Panc1 (cell line): ENCODE measurements at regions not wholly inside any gene's neighbourhood (a gene's known extent, or its start where the extent isn't known, plus 50 kb on each side); places are given as distances from the start of the nearest gene placed in this dataset.
A peak's percentile ranks its signal among the peaks of the same experiment; 100 is the strongest.

Experiments used
- ATAC-seq: fragments of 200-7000 bp; cut with Tn5 transposase; 2 replicates; pipeline ENCODE4 v1.9.1; 2020; ENCODE audit warnings: mild to moderate bottlenecking, moderate library complexity
- BruUV-seq: library from RNA; stranded (reverse); fragments of 400-500 nt; replicated peaks from 2 replicates; lab custom pipeline; 2021; lab: Mats Ljungman, UMichigan
- CTCF ChIA-PET: fragments of 300-600 bp; sonication (Branson Sonifier 250); formaldehyde crosslinking; loops from one replicate; lab custom pipeline; 2022; ENCODE audit warnings: antibody characterized with exemption; lab: Charles Lee
- POLR2A ChIA-PET: fragments of 300-600 bp; sonication (Branson Sonifier 250); formaldehyde crosslinking; loops from one replicate; lab custom pipeline; 2022; ENCODE audit warnings: antibody characterized with exemption; lab: Charles Lee
- DNase-seq: peaks from one replicate; pipeline ENCODE4 v3.0.0-alpha.2; 2010; ENCODE audit warnings: low read depth, low spot score
- H3K27ac ChIP-seq: 2 replicates; pipeline ENCODE4 v1.5.1; 2011; ENCODE audit warnings: mild to moderate bottlenecking, low read length, inconsistent platforms
- H3K27me3 ChIP-seq: fragments of 200-500 bp; sonication (Bioruptor generic); 2 replicates; pipeline ENCODE4 v1.6.0; 2014; ENCODE audit warnings: low read length, inconsistent platforms; ENCODE audit not compliant: control insufficient read depth, insufficient read depth
- H3K36me3 ChIP-seq: fragments of 200-500 bp; sonication (Bioruptor generic); 2 replicates; pipeline ENCODE4 v1.5.1; 2014; ENCODE audit warnings: inconsistent platforms, mild to moderate bottlenecking, low read length, moderate library complexity; ENCODE audit not compliant: control insufficient read depth, insufficient read depth
- H3K4me1 ChIP-seq: 2 replicates; pipeline ENCODE4 v1.5.1; 2011; ENCODE audit warnings: inconsistent platforms, mild to moderate bottlenecking, low read length, moderate library complexity; ENCODE audit not compliant: control insufficient read depth, insufficient read depth
- H3K4me3 ChIP-seq, 2 experiments: 2 replicates each; pipeline ENCODE4 v1.5.1; 2011 to 2012; ENCODE audit warnings: low read depth in 2 of 2, low read length in 2 of 2, mild to moderate bottlenecking in 2 of 2, inconsistent platforms in 1 of 2, moderate library complexity in 1 of 2
- H3K9me3 ChIP-seq: fragments of 200-500 bp; sonication (Bioruptor generic); 2 replicates; pipeline ENCODE4 v1.5.1; 2014; ENCODE audit warnings: low read depth, mild to moderate bottlenecking, inconsistent platforms, low read length, moderate library complexity; ENCODE audit not compliant: control insufficient read depth, insufficient read depth
- POLR2AphosphoS5 ChIP-seq: IDR thresholded peaks from 2 replicates; pipeline ENCODE4 v1.6.1; 2012; ENCODE audit warnings: mild to moderate bottlenecking, low read depth, low read length, moderate library complexity
- REST ChIP-seq, 2 experiments: IDR thresholded peaks; 2 replicates each; pipeline ENCODE4 v1.6.1; 2011 to 2012; ENCODE audit warnings: low read depth in 2 of 2, control low read depth in 1 of 2, low read length in 1 of 2, mild to moderate bottlenecking in 1 of 2, moderate library complexity in 1 of 2; ENCODE audit not compliant: insufficient read depth in 1 of 2
- TCF7L2 ChIP-seq: IDR thresholded peaks from 2 replicates; pipeline ENCODE4 v1.6.1; 2011; ENCODE audit warnings: mild to moderate bottlenecking, low read depth, low read length, inconsistent platforms
- in situ Hi-C: cut with HindIII; loops from 2 replicates; pipeline ENCODE4 v1.10.0; 2016; ENCODE audit warnings: low sequenced_read_pairs, low pct_unique_long_range_greater_than_20kb
- intact Hi-C: fragments of 100-400 bp; cut with micrococcal nuclease; formaldehyde crosslinking; loops from one replicate; pipeline ENCODE4 v1.10.0; 2022; ENCODE audit not compliant: unreplicated experiment

GRCh38 chr5:27341342-27341741 is 303.0 kb upstream of the CDH9 start:
- H3K4me1 ChIP-seq, result no peaks in the 10 kb centered on the region
- POLR2A ChIA-PET, result no interaction called here
- no peak for ATAC-seq
- no peak overlapping the region for H3K4me3 ChIP-seq
- H3K9me3 ChIP-seq, result no peaks in the 10 kb centered on the region; the same call in 1 of the 2 replicates
- TF ChIP-seq TCF7L2, result peak; percentile 80
- no peak for TF ChIP-seq REST (IDR thresholded peaks at IDR 0.05; ENCODE audit: insufficient read depth in 1 of 2, low read depth in 2 of 2, low read length in 1 of 2)
- no peak overlapping the region for H3K27ac ChIP-seq
- H3K36me3 ChIP-seq, result no peaks in the 10 kb centered on the region
- no peak for DNase-seq
- in situ Hi-C loops, result no loop called here
- CTCF ChIA-PET, result no interaction called here
- intact Hi-C loops, result no loop called here
- no TSS peak for BruUV-seq
- no peaks in the 10 kb centered on the region for H3K27me3 ChIP-seq

- POLR2A ChIA-PET, result no interaction called here
These were observed 298.4 kb upstream of the CDH9 start for GRCh38 chr5:27336817-27337216.

More at GRCh38 chr5:27336817-27337216, 298.4 kb upstream of the CDH9 start:
- DNase-seq (no peak), ATAC-seq (no peak)
- no peak for TF ChIP-seq REST (IDR thresholded peaks at IDR 0.05; ENCODE audit: insufficient read depth in 1 of 2, low read depth in 2 of 2, low read length in 1 of 2)
- no peak for TF ChIP-seq POLR2AphosphoS5
- no peak for TF ChIP-seq TCF7L2
- CTCF ChIA-PET, result no interaction called here
- Histone ChIP-seq H3K4me1 (no peaks in the 10 kb centered on the region), H3K9me3 (no peaks in the 10 kb centered on the region; the same call in 1 of the 2 replicates), H3K27ac (no peak overlapping the region), H3K27me3 (no peaks in the 10 kb centered on the region), H3K4me3 (no peak overlapping the region), H3K36me3 (no peaks in the 10 kb centered on the region)
- BruUV-seq, result no TSS peak
- in situ Hi-C loops, result no loop called here
- intact Hi-C loops, result no loop called here
